ENCODE measurements at regions not wholly inside any gene's neighbourhood (a gene's known extent, or its start where the extent isn't known, plus 50 kb on each side); places are given as distances from the start of the nearest gene placed in this dataset.

- H3K4me3 Mint-ChIP-seq, result no peak overlapping the region
- DNase-seq (ENCODE audit: low spot score in 2 of 2, unreplicated experiment in 2 of 2), result no peak
- no peak for TF ChIP-seq CTCF (IDR thresholded peaks at IDR 0.05; ENCODE audit: unreplicated experiment)
- H3K27me3 Mint-ChIP-seq (ENCODE audit: low read depth), result no peaks in the 10 kb centered on the region
- no peaks in the 10 kb centered on the region for H3K9me3 Mint-ChIP-seq
- no peaks in the 10 kb centered on the region for H3K36me3 Mint-ChIP-seq
- no peak overlapping the region for H3K27ac Mint-ChIP-seq
- peaks cover 7% of the 10 kb centered on the region for H3K4me1 Mint-ChIP-seq
These were observed 542.6 kb downstream of the ADGRL2 start for GRCh38 chr1:82343381-82343780.

GRCh38 chr1:82337635-82338034 is 536.9 kb downstream of the ADGRL2 start:
- Mint-ChIP-seq H3K27ac (no peak overlapping the region), H3K4me3 (no peak overlapping the region), H3K9me3 (peaks cover 4% of the 10 kb centered on the region), H3K4me1 (no peaks in the 10 kb centered on the region), H3K36me3 (no peaks in the 10 kb centered on the region), H3K27me3 (ENCODE audit: low read depth) (no peaks in the 10 kb centered on the region)
- no peak for DNase-seq (ENCODE audit: low spot score in 2 of 2, unreplicated experiment in 2 of 2)
- TF ChIP-seq CTCF (IDR thresholded peaks at IDR 0.05; ENCODE audit: unreplicated experiment), result no peak

- Mint-ChIP-seq H3K36me3 (no peaks in the 10 kb centered on the region), H3K4me3 (no peak overlapping the region), H3K27ac (no peak overlapping the region), H3K4me1 (peaks cover 6% of the 10 kb centered on the region), H3K27me3 (ENCODE audit: low read depth) (no peaks in the 10 kb centered on the region), H3K9me3 (peaks cover 4% of the 10 kb centered on the region)
- TF ChIP-seq CTCF (IDR thresholded peaks at IDR 0.05; ENCODE audit: unreplicated experiment), result no peak
- DNase-seq (ENCODE audit: low spot score in 2 of 2, unreplicated experiment in 2 of 2), result no peak
These were observed 529.6 kb downstream of the ADGRL2 start for GRCh38 chr1:82330330-82330729.

GRCh38 chr1:82329226-82329625 is 528.5 kb downstream of the ADGRL2 start:
- H3K9me3 Mint-ChIP-seq, result peaks cover 4% of the 10 kb centered on the region

GRCh38 chr1:82323144-82323841 is 522.6 kb downstream of the ADGRL2 start:
- TF ChIP-seq CTCF (IDR thresholded peaks at IDR 0.05; ENCODE audit: unreplicated experiment), result no peak
- DNase-seq (ENCODE audit: low spot score in 2 of 2, unreplicated experiment in 2 of 2), result no peak
- H3K36me3 Mint-ChIP-seq, result no peaks in the 10 kb centered on the region
- peak overlapping the region; percentile 30 for H3K27ac Mint-ChIP-seq
- no peaks in the 10 kb centered on the region for H3K9me3 Mint-ChIP-seq
- H3K4me3 Mint-ChIP-seq, result no peak overlapping the region
- H3K27me3 Mint-ChIP-seq (ENCODE audit: low read depth), result no peaks in the 10 kb centered on the region
- peaks cover 18% of the 10 kb centered on the region for H3K4me1 Mint-ChIP-seq

More at GRCh38 chr1:82329226-82329625, 528.5 kb downstream of the ADGRL2 start:
- DNase-seq (ENCODE audit: low spot score in 2 of 2, unreplicated experiment in 2 of 2), result no peak
- Mint-ChIP-seq H3K36me3 (no peaks in the 10 kb centered on the region), H3K27me3 (ENCODE audit: low read depth) (no peaks in the 10 kb centered on the region), H3K4me3 (no peak overlapping the region), H3K27ac (no peak overlapping the region), H3K4me1 (peaks cover 6% of the 10 kb centered on the region)
- no peak for TF ChIP-seq CTCF (IDR thresholded peaks at IDR 0.05; ENCODE audit: unreplicated experiment)
